ENCODE measurements at regions not wholly inside any gene's neighbourhood (a gene's known extent, or its start where the extent isn't known, plus 50 kb on each side); places are given as distances from the start of the nearest gene placed in this dataset.
A peak's percentile ranks its signal among the peaks of the same experiment; 100 is the strongest.

DNA sequence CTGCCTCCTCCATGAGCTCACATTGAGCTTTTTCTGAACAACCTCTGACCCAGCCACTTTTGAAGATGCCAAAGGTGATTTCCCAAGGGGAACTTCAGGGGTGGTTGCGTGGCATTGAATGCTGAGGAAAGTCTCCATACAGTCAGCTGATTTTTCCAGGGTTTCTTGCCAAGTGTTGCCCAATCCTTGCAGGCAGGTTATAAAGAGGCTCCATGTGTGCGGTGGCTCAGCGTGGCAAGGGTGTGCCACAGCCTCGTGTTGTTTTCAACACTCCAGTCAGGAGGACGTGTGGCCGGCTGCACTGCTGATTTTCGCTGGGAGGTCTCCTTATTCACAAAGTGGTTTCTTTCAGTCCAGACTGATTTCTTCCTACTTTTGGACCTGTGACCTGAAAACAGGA lies 81.4 kb upstream of the GATA6 start:
- 80% methylated on average over 6 of the region's 7 CpGs; no CpG with 5 or more reads in 1 of the 2 experiments for WGBS, 2 experiments (ENCODE audit: extremely low coverage in 2 of 2, insufficient read length in 1 of 2)
- Histone ChIP-seq H3K14ac (replicated peaks; ENCODE audit: low read depth, low read length) (no peak overlapping the region), H3K27ac (ENCODE audit: insufficient read depth, low read length) (no peak overlapping the region), H3K18ac (ENCODE audit: low read depth, low read length) (no peak overlapping the region), H3K36me3 (ENCODE audit: control insufficient read depth, insufficient read depth, low read length) (no peaks in the 10 kb centered on the region), H2BK15ac (ENCODE audit: low read depth, low read length) (no peak overlapping the region), H4K5ac (ENCODE audit: low read depth, low read length) (no peak overlapping the region), H3K9me1 (ENCODE audit: insufficient read depth, low read length) (no peaks in the 10 kb centered on the region), H3K79me1 (ENCODE audit: low read depth in 1 of 2, low read length in 2 of 2) (no peaks in the 10 kb centered on the region), H3K4me3 (ENCODE audit: insufficient read depth, low read depth, low read length) (no peak overlapping the region), H3K23ac (ENCODE audit: low read depth, low read length) (no peak overlapping the region), H2BK20ac (ENCODE audit: low read depth, low read length) (no peak overlapping the region), H3K9ac (ENCODE audit: low read depth, low read length) (no peak overlapping the region), H3K4ac (ENCODE audit: low read depth, low read length) (no peak overlapping the region), H2AK9ac (replicated peaks; ENCODE audit: low read depth, low read length, poor library complexity) (no peak overlapping the region), H4K91ac (ENCODE audit: insufficient read depth, low read depth, low read length) (no peak overlapping the region), H2AK5ac (ENCODE audit: low read depth, low read length) (no peak overlapping the region), H2BK5ac (ENCODE audit: low read depth, low read length, poor library complexity, severe bottlenecking) (no peak overlapping the region), H3K4me2 (ENCODE audit: low read depth, low read length) (no peak overlapping the region), H3K9me3 (ENCODE audit: control insufficient read depth, insufficient read depth, low read length) (0 out of 2 replicates have a peak, but pooled peaks cover 2% of the 10 kb centered on the region), H3K27me3 (ENCODE audit: control insufficient read depth, insufficient read depth, low read length) (peaks cover 28% of the 10 kb centered on the region), H2AFZ (replicated peaks; ENCODE audit: low read length, poor library complexity) (no peak overlapping the region), H4K20me1 (ENCODE audit: insufficient read depth, low read length) (no peaks in the 10 kb centered on the region), H2BK120ac (ENCODE audit: low read depth, low read length) (no peak overlapping the region), H3K4me1 (ENCODE audit: control insufficient read depth, insufficient read depth, low read length) (no peaks in the 10 kb centered on the region), H4K8ac (ENCODE audit: low read depth in 2 of 2, low read length in 2 of 2) (no peak overlapping the region), H3K56ac (ENCODE audit: extremely low read depth, insufficient read depth, low read length) (no peak overlapping the region)
- TF ChIP-seq RCOR1 (IDR thresholded peaks at IDR 0.05; ENCODE audit: insufficient replicate concordance, low read length) = no peak
- no peak for TF ChIP-seq NFE2L2 (IDR thresholded peaks at IDR 0.05; ENCODE audit: low read depth, low read length)
- TF ChIP-seq CEBPB (IDR thresholded peaks at IDR 0.05; ENCODE audit: low read depth, low read length) = peak; percentile 30; the same call in 1 of the 2 replicates
- TF ChIP-seq RFX5 (IDR thresholded peaks at IDR 0.05; ENCODE audit: low read depth, low read length) = no peak
- ChIA-PET CTCF (no interaction called here), POLR2A (ENCODE audit: unreplicated experiment) (no interaction called here)
- BruUV-seq (replicated peaks) = no TSS peak
- dilution Hi-C loops (cut with HindIII; ENCODE audit: low sequenced_read_pairs, unreplicated experiment) = no loop called here
- in situ Hi-C loops (cut with MboI; ENCODE audit: low sequenced_read_pairs) = no loop called here
- intact Hi-C loops (cut with micrococcal nuclease) = no loop called here
- DNase-seq (no peak), ATAC-seq (ENCODE audit: low read depth) (no peak)

Data from IMR-90 (cell line).